Gastroesophageal sphincter (tissue), 4 donors: ENCODE measurements at regions not wholly inside any gene's neighbourhood (a gene's known extent, or its start where the extent isn't known, plus 50 kb on each side); places are given as distances from the start of the nearest gene placed in this dataset.
A peak's percentile ranks its signal among the peaks of the same experiment; 100 is the strongest.

Source experiments
- ATAC-seq: fragments of 150-250 bp; one replicate; pipeline ENCODE4 v1.9.1; 2016; ENCODE audit warnings: mild to moderate bottlenecking, moderate library complexity
- H3K27ac ChIP-seq, 4 donors: fragments of 200-600 bp; sonication (generic) in 3 of 4; 1 replicate in 3 of 4; 2 replicates in 1 of 4; pipeline ENCODE4 v1.5.1; 2016 to 2019
- H3K27me3 ChIP-seq: fragments of 200-600 bp; sonication (generic); one replicate; pipeline ENCODE4 v1.5.1; 2019
- H3K36me3 ChIP-seq, 2 donors: fragments of 200-600 bp; sonication (generic); one replicate each; pipeline ENCODE4 v1.5.1; 2019; ENCODE audit warnings: control low read depth in 1 of 2
- H3K4me1 ChIP-seq, 3 donors: fragments of 200-600 bp; sonication (generic); 1 replicate in 2 of 3; 2 replicates in 1 of 3; pipeline ENCODE4 v1.5.1; 2016 to 2019; ENCODE audit warnings: control low read depth in 2 of 3
- H3K4me3 ChIP-seq, 2 donors: fragments of 200-600 bp; sonication (generic); one replicate each; pipeline ENCODE4 v1.5.1; 2019; ENCODE audit warnings: mild to moderate bottlenecking in 1 of 2, moderate library complexity in 1 of 2
- H3K9me3 ChIP-seq, 3 donors: fragments of 200-600 bp; sonication (generic); one replicate each; pipeline ENCODE4 v1.5.1; 2017 to 2019; ENCODE audit warnings: control low read depth in 2 of 3
- CTCF ChIP-seq, 4 experiments: fragments of 200-600 bp in 2 of 4; fragments of 450-650 bp in 2 of 4; sonication (generic) in 1 of 4; IDR thresholded peaks; one replicate each; pipeline ENCODE4 v1.5.1; 2017 to 2019; ENCODE audit warnings: antibody characterized with exemption in 4 of 4, mild to moderate bottlenecking in 2 of 4, moderate library complexity in 2 of 4
- EP300 ChIP-seq: sonication (generic); formaldehyde crosslinking; IDR thresholded peaks from one replicate; pipeline ENCODE4 v1.6.1; 2017; ENCODE audit warnings: antibody characterized with exemption, mild to moderate bottlenecking
- POLR2A ChIP-seq, 2 donors: fragments of 450-650 bp; IDR thresholded peaks; one replicate each; pipeline ENCODE4 v1.6.1; 2017; ENCODE audit warnings: antibody characterized with exemption in 2 of 2, mild to moderate bottlenecking in 2 of 2, moderate library complexity in 1 of 2
- POLR2AphosphoS5 ChIP-seq: sonication (generic); formaldehyde crosslinking; IDR thresholded peaks from one replicate; pipeline ENCODE4 v1.6.1; 2017; ENCODE audit warnings: antibody characterized with exemption
- WGBS, 2 donors: methylation state at CpG; one replicate each; pipeline ENCODE4 v1.1.5; 2018; ENCODE audit warnings: low coverage in 1 of 2; 5-methylcytosine and 5-hydroxymethylcytosine counted together

GRCh38 chr18:57210107-57210715 lies 63.3 kb downstream of the BOD1L2 start:
- peak overlapping the region in 1 of 2 donors; percentile 7 for H3K4me3 ChIP-seq
- no peak for TF ChIP-seq CTCF (IDR thresholded peaks at IDR 0.05)
- TF ChIP-seq EP300, result no peak
- TF ChIP-seq POLR2A (IDR thresholded peaks at IDR 0.05), result no peak
- TF ChIP-seq POLR2AphosphoS5, result no peak
- no peak overlapping the region for H3K27ac ChIP-seq
- peaks cover 0 to 4% (median 0%) of the 10 kb centered on the region in 3 donors for H3K9me3 ChIP-seq
- 20% methylated on average over 3 of the region's 11 CpGs for WGBS, 2 donors
- ATAC-seq, result peak; percentile 63
- peaks cover 51% of the 10 kb centered on the region for H3K27me3 ChIP-seq
- H3K36me3 ChIP-seq, result no peaks in the 10 kb centered on the region
- H3K4me1 ChIP-seq, result peaks cover 0 to 11% (median 0%) of the 10 kb centered on the region in 3 donors

GRCh38 chr18:57210716-57211411 lies 64.0 kb downstream of the BOD1L2 start:
- TF ChIP-seq EP300, result no peak
- no peak for TF ChIP-seq POLR2AphosphoS5
- no peak for TF ChIP-seq CTCF (IDR thresholded peaks at IDR 0.05)
- no peak for TF ChIP-seq POLR2A (IDR thresholded peaks at IDR 0.05)

GRCh38 chr18:57211412-57211750 lies 64.5 kb downstream of the BOD1L2 start:
- TF ChIP-seq POLR2AphosphoS5 (no peak), CTCF (IDR thresholded peaks at IDR 0.05) (no peak), EP300 (no peak), POLR2A (IDR thresholded peaks at IDR 0.05) (no peak)
- Histone ChIP-seq H3K9me3 (peaks cover 0 to 4% (median 0%) of the 10 kb centered on the region in 3 donors), H3K27me3 (peaks cover 48% of the 10 kb centered on the region), H3K27ac (no peak overlapping the region), H3K4me3 (no peak overlapping the region), H3K4me1 (peaks cover 0 to 11% (median 0%) of the 10 kb centered on the region in 3 donors), H3K36me3 (no peaks in the 10 kb centered on the region)
- 55 to 83% methylated on average over 2 to 3 of the region's 3 CpGs for WGBS, 2 donors
- ATAC-seq, result no peak

More at GRCh38 chr18:57210716-57211411, 64.0 kb downstream of the BOD1L2 start:
- Histone ChIP-seq H3K4me1 (peaks cover 0 to 11% (median 0%) of the 10 kb centered on the region in 3 donors), H3K27me3 (peaks cover 51% of the 10 kb centered on the region), H3K4me3 (no peak overlapping the region), H3K36me3 (no peaks in the 10 kb centered on the region), H3K27ac (no peak overlapping the region), H3K9me3 (peaks cover 0 to 4% (median 0%) of the 10 kb centered on the region in 3 donors)
- ATAC-seq, result no peak
- no CpG with 5 or more reads among the region's 1 CpG for WGBS, 2 donors

- ATAC-seq, result no peak
- Histone ChIP-seq H3K4me3 (no peak overlapping the region), H3K36me3 (no peaks in the 10 kb centered on the region), H3K4me1 (peaks cover 0 to 11% (median 0%) of the 10 kb centered on the region in 3 donors), H3K27ac (no peak overlapping the region), H3K27me3 (peaks cover 45% of the 10 kb centered on the region), H3K9me3 (peaks cover 0 to 4% (median 0%) of the 10 kb centered on the region in 3 donors)
- TF ChIP-seq POLR2A (IDR thresholded peaks at IDR 0.05) (no peak), CTCF (IDR thresholded peaks at IDR 0.05) (no peak), EP300 (no peak), POLR2AphosphoS5 (no peak)
- WGBS, 2 donors, result 75 to 100% methylated on average over 1 of the region's 1 CpG
Measured at GRCh38 chr18:57211776-57212175, 64.9 kb downstream of the BOD1L2 start.

GRCh38 chr18:57212678-57213077 lies 65.8 kb downstream of the BOD1L2 start:
- Histone ChIP-seq H3K4me1 (peaks cover 0 to 11% (median 0%) of the 10 kb centered on the region in 3 donors), H3K27ac (no peak overlapping the region), H3K9me3 (peaks cover 0 to 4% (median 0%) of the 10 kb centered on the region in 3 donors), H3K27me3 (peaks cover 45% of the 10 kb centered on the region), H3K36me3 (no peaks in the 10 kb centered on the region), H3K4me3 (no peak overlapping the region)
- TF ChIP-seq POLR2AphosphoS5 (no peak), EP300 (no peak), CTCF (IDR thresholded peaks at IDR 0.05) (no peak), POLR2A (IDR thresholded peaks at IDR 0.05) (no peak)
- 86 to 89% methylated on average over 7 of the region's 7 CpGs for WGBS, 2 donors
- ATAC-seq, result no peak
